Aorta (tissue), 5 donors: ENCODE measurements at regions not wholly inside any gene's neighbourhood (a gene's known extent, or its start where the extent isn't known, plus 50 kb on each side); places are given as distances from the start of the nearest gene placed in this dataset.

ENCODE experiments used
- ATAC-seq: fragments of 200-7000 bp; cut with Tn5 transposase; one replicate; pipeline ENCODE4 v1.9.1; 2022; ENCODE audit warnings: moderate library complexity; ENCODE audit not compliant: low FRiP score
- DNase-seq, 2 donors: peaks; one replicate each; pipeline ENCODE4 v3.0.0-alpha.2; 2020
- H3K27ac ChIP-seq, 2 donors: one replicate each; pipeline ENCODE4 v1.5.1; 2013; ENCODE audit warnings: low read length in 2 of 2, mild to moderate bottlenecking in 2 of 2, moderate library complexity in 2 of 2, control low read depth in 1 of 2, inconsistent platforms in 1 of 2, low read depth in 1 of 2
- H3K27me3 ChIP-seq, 2 donors: one replicate each; pipeline ENCODE4 v1.6.1; 2013; ENCODE audit warnings: control low read depth in 1 of 2, low read length in 1 of 2, mild to moderate bottlenecking in 1 of 2, moderate library complexity in 1 of 2; ENCODE audit not compliant: insufficient read depth in 2 of 2, control insufficient read depth in 1 of 2
- H3K36me3 ChIP-seq, 2 donors: one replicate each; pipeline ENCODE4 v1.6.1; 2013; ENCODE audit warnings: control low read depth in 1 of 2, low read length in 1 of 2, mild to moderate bottlenecking in 1 of 2; ENCODE audit not compliant: insufficient read depth in 2 of 2, control insufficient read depth in 1 of 2
- H3K4me1 ChIP-seq, 2 donors: one replicate each; pipeline ENCODE4 v1.6.1; 2013; ENCODE audit warnings: low read length in 2 of 2, control low read depth in 1 of 2, mild to moderate bottlenecking in 1 of 2, moderate library complexity in 1 of 2; ENCODE audit not compliant: insufficient read depth in 2 of 2, control insufficient read depth in 1 of 2
- H3K4me3 ChIP-seq, 2 donors: one replicate each; pipeline ENCODE4 v1.5.1; 2013; ENCODE audit warnings: low read length in 2 of 2, control low read depth in 1 of 2, mild to moderate bottlenecking in 1 of 2
- H3K9me3 ChIP-seq: one replicate; pipeline ENCODE4 v1.6.1; 2013; ENCODE audit warnings: mild to moderate bottlenecking, low read length; ENCODE audit not compliant: control insufficient read depth
- WGBS, 2 donors: extraction: QIAGEN DNeasy Blood & Tissue Kit; methylation state at CpG; one replicate each; pipeline ENCODE4 v1.1.7; 2013; 5-methylcytosine and 5-hydroxymethylcytosine counted together
- intact Hi-C, 2 donors: fragments of 100-400 bp; cut with DNase I; formaldehyde crosslinking; loops; one replicate each; pipeline versions ENCODE4 v1.14.2 to v1.15.0; 2022
- donor health status: healthy with polysubstance abuse.
- donor health status: Bipolar disorder and iron deficiency.
- donor health status: DM: no; HTN: no; CAD: no.
- donor health status: DM: no; HTN: no; CAD: no.
- donor health status: DM: yes; HTN: yes; CAD: no.

GRCh38 chr5:121396716-121397115 is 455.0 kb upstream of the FTMT start:
- H3K27ac ChIP-seq = no peak overlapping the region
- ATAC-seq (no peak), DNase-seq (no peak)
- H3K4me1 ChIP-seq = no peaks in the 10 kb centered on the region
- no peak overlapping the region for H3K4me3 ChIP-seq
- H3K27me3 ChIP-seq = no peaks in the 10 kb centered on the region
- no peaks in the 10 kb centered on the region for H3K36me3 ChIP-seq
- H3K9me3 ChIP-seq = no peaks in the 10 kb centered on the region
- intact Hi-C loops = no loop called here

- intact Hi-C loops = no loop called here
- Histone ChIP-seq H3K4me3 (no peak overlapping the region), H3K27me3 (no peaks in the 10 kb centered on the region), H3K36me3 (no peaks in the 10 kb centered on the region), H3K27ac (no peak overlapping the region), H3K9me3 (peaks cover 2% of the 10 kb centered on the region), H3K4me1 (no peaks in the 10 kb centered on the region)
- WGBS, 2 donors = 46 to 51% methylated on average over 1 of the region's 1 CpG
- DNase-seq (no peak), ATAC-seq (no peak)
Observed at GRCh38 chr5:121399879-121400278, 451.8 kb upstream of the FTMT start.

- 62 to 83% methylated on average over 1 of the region's 1 CpG for WGBS, 2 donors
- intact Hi-C loops = no loop called here
- Histone ChIP-seq H3K4me3 (no peak overlapping the region), H3K36me3 (no peaks in the 10 kb centered on the region), H3K9me3 (peaks cover 2% of the 10 kb centered on the region), H3K27ac (no peak overlapping the region), H3K27me3 (no peaks in the 10 kb centered on the region), H3K4me1 (no peaks in the 10 kb centered on the region)
- ATAC-seq = no peak
- no peak for DNase-seq
Observed at GRCh38 chr5:121408778-121409177, 442.9 kb upstream of the FTMT start.

GRCh38 chr5:121415270-121415669 is 436.4 kb upstream of the FTMT start:
- Histone ChIP-seq H3K27me3 (no peaks in the 10 kb centered on the region), H3K36me3 (no peaks in the 10 kb centered on the region), H3K4me1 (no peaks in the 10 kb centered on the region), H3K9me3 (no peaks in the 10 kb centered on the region), H3K4me3 (no peak overlapping the region), H3K27ac (no peak overlapping the region)
- no peak for ATAC-seq
- intact Hi-C loops = no loop called here
- DNase-seq = no peak
- WGBS, 2 donors = 67% methylated on average over 1 of the region's 1 CpG

- Histone ChIP-seq H3K36me3 (no peaks in the 10 kb centered on the region), H3K27ac (no peak overlapping the region), H3K27me3 (no peaks in the 10 kb centered on the region), H3K9me3 (no peaks in the 10 kb centered on the region), H3K4me3 (no peak overlapping the region), H3K4me1 (no peaks in the 10 kb centered on the region)
- WGBS, 2 donors = 15 to 25% methylated on average over 3 of the region's 3 CpGs
- DNase-seq (no peak), ATAC-seq (no peak)
- intact Hi-C loops = no loop called here
Observed at GRCh38 chr5:121421646-121422045, 430.0 kb upstream of the FTMT start.

- intact Hi-C loops = no loop called here
- Histone ChIP-seq H3K27ac (no peak overlapping the region), H3K9me3 (no peaks in the 10 kb centered on the region), H3K4me3 (no peak overlapping the region), H3K4me1 (no peaks in the 10 kb centered on the region), H3K36me3 (no peaks in the 10 kb centered on the region), H3K27me3 (no peaks in the 10 kb centered on the region)
- WGBS, 2 donors = 78 to 86% methylated on average over 2 of the region's 2 CpGs
- DNase-seq = no peak
- ATAC-seq = no peak
Observed at GRCh38 chr5:121424976-121425375, 426.7 kb upstream of the FTMT start.

GRCh38 chr5:121426153-121426552 is 425.5 kb upstream of the FTMT start:
- 90 to 93% methylated on average over 4 of the region's 4 CpGs for WGBS, 2 donors
- Histone ChIP-seq H3K4me3 (no peak overlapping the region), H3K9me3 (peaks cover 3% of the 10 kb centered on the region), H3K27ac (no peak overlapping the region), H3K36me3 (no peaks in the 10 kb centered on the region), H3K27me3 (no peaks in the 10 kb centered on the region), H3K4me1 (no peaks in the 10 kb centered on the region)
- DNase-seq = no peak
- intact Hi-C loops = no loop called here
- ATAC-seq = no peak

GRCh38 chr5:121429761-121430160 is 421.9 kb upstream of the FTMT start:
- Histone ChIP-seq H3K4me1 (no peaks in the 10 kb centered on the region), H3K27ac (no peak overlapping the region), H3K4me3 (no peak overlapping the region), H3K27me3 (no peaks in the 10 kb centered on the region), H3K36me3 (no peaks in the 10 kb centered on the region), H3K9me3 (peaks cover 3% of the 10 kb centered on the region)
- DNase-seq = no peak
- 50 to 51% methylated on average over 1 of the region's 1 CpG for WGBS, 2 donors
- intact Hi-C loops = no loop called here
- no peak for ATAC-seq

GRCh38 chr5:121430538-121430937 is 421.1 kb upstream of the FTMT start:
- H3K9me3 ChIP-seq = peaks cover 3% of the 10 kb centered on the region
- intact Hi-C loops = no loop called here
- ATAC-seq (no peak), DNase-seq (no peak)
- no peaks in the 10 kb centered on the region for H3K36me3 ChIP-seq
- 24 to 30% methylated on average over 4 of the region's 4 CpGs for WGBS, 2 donors
- no peaks in the 10 kb centered on the region for H3K27me3 ChIP-seq
- H3K4me1 ChIP-seq = no peaks in the 10 kb centered on the region
- no peak overlapping the region for H3K27ac ChIP-seq
- no peak overlapping the region for H3K4me3 ChIP-seq
